Lower lobe of right lung (tissue), 2 donors: ENCODE measurements at regions not wholly inside any gene's neighbourhood (a gene's known extent, or its start where the extent isn't known, plus 50 kb on each side); places are given as distances from the start of the nearest gene placed in this dataset.

ENCODE experiments used
- ATAC-seq, 2 donors: fragments of 200-7000 bp; cut with Tn5 transposase; one replicate each; pipeline ENCODE4 v1.9.1; 2020 to 2022; ENCODE audit warnings: mild to moderate bottlenecking in 2 of 2, moderate library complexity in 2 of 2
- DNase-seq: peaks from one replicate; pipeline ENCODE4 v3.0.0-alpha.2; 2020
- H3K27ac ChIP-seq: fragments of 200-600 bp; one replicate; pipeline ENCODE4 v1.8.0; 2022
- H3K27me3 ChIP-seq: fragments of 200-600 bp; one replicate; pipeline ENCODE4 v1.8.0; 2022; ENCODE audit warnings: low read depth
- H3K36me3 ChIP-seq: fragments of 200-600 bp; one replicate; pipeline ENCODE4 v1.8.0; 2022; ENCODE audit warnings: mild to moderate bottlenecking
- H3K4me1 ChIP-seq: fragments of 200-600 bp; one replicate; pipeline ENCODE4 v1.8.0; 2022
- H3K4me3 ChIP-seq: fragments of 200-600 bp; one replicate; pipeline ENCODE4 v1.8.0; 2022; ENCODE audit warnings: mild to moderate bottlenecking
- H3K9me3 ChIP-seq: fragments of 200-600 bp; one replicate; pipeline ENCODE4 v1.8.0; 2022
- CTCF ChIP-seq: fragments of 200-600 bp; IDR thresholded peaks from one replicate; pipeline ENCODE4 v1.8.0; 2022; ENCODE audit warnings: antibody characterized with exemption, mild to moderate bottlenecking
- intact Hi-C: fragments of 100-400 bp; cut with DNase I; formaldehyde crosslinking; loops from one replicate; pipeline ENCODE4 v1.11.0; 2022
- donor health status: DM: no; HTN: yes; CAD: no; lungs with severe emphysema.

- intact Hi-C loops = no loop called here
- H3K27me3 ChIP-seq = no peaks in the 10 kb centered on the region
- H3K27ac ChIP-seq = no peak overlapping the region
- H3K4me1 ChIP-seq = no peaks in the 10 kb centered on the region
- no peak for TF ChIP-seq CTCF
- no peaks in the 10 kb centered on the region for H3K36me3 ChIP-seq
- no peaks in the 10 kb centered on the region for H3K9me3 ChIP-seq
- no peak for ATAC-seq
- no peak overlapping the region for H3K4me3 ChIP-seq
- no peak for DNase-seq
These were observed 868.3 kb downstream of the STIM2 start for GRCh38 chr4:27728892-27729291.

GRCh38 chr4:27742816-27743215, 882.2 kb downstream of the STIM2 start:
- no peak for DNase-seq
- no peak overlapping the region for H3K4me3 ChIP-seq
- intact Hi-C loops = no loop called here
- no peak overlapping the region for H3K27ac ChIP-seq
- TF ChIP-seq CTCF = no peak
- H3K4me1 ChIP-seq = no peaks in the 10 kb centered on the region
- H3K36me3 ChIP-seq = no peaks in the 10 kb centered on the region
- no peak for ATAC-seq
- H3K9me3 ChIP-seq = no peaks in the 10 kb centered on the region
- H3K27me3 ChIP-seq = no peaks in the 10 kb centered on the region

GRCh38 chr4:27759611-27760575, 899.3 kb downstream of the STIM2 start:
- ATAC-seq (no peak), DNase-seq (no peak)
- intact Hi-C loops = no loop called here

GRCh38 chr4:27763830-27764525, 903.3 kb downstream of the STIM2 start:
- no peaks in the 10 kb centered on the region for H3K27me3 ChIP-seq
- ATAC-seq = no peak

More at GRCh38 chr4:27759611-27760575, 899.3 kb downstream of the STIM2 start:
- Histone ChIP-seq H3K4me3 (no peak overlapping the region), H3K27me3 (no peaks in the 10 kb centered on the region), H3K9me3 (no peaks in the 10 kb centered on the region), H3K36me3 (no peaks in the 10 kb centered on the region), H3K4me1 (no peaks in the 10 kb centered on the region), H3K27ac (no peak overlapping the region)
- no peak for TF ChIP-seq CTCF

GRCh38 chr4:27764526-27764837, 903.8 kb downstream of the STIM2 start:
- no peaks in the 10 kb centered on the region for H3K36me3 ChIP-seq
- no peaks in the 10 kb centered on the region for H3K9me3 ChIP-seq
- no peak for TF ChIP-seq CTCF
- H3K4me1 ChIP-seq = no peaks in the 10 kb centered on the region
- intact Hi-C loops = no loop called here
- no peak overlapping the region for H3K4me3 ChIP-seq
- no peak overlapping the region for H3K27ac ChIP-seq
- ATAC-seq (no peak), DNase-seq (no peak)
- H3K27me3 ChIP-seq = no peaks in the 10 kb centered on the region

More at GRCh38 chr4:27763830-27764525, 903.3 kb downstream of the STIM2 start:
- Histone ChIP-seq H3K9me3 (no peaks in the 10 kb centered on the region), H3K4me3 (no peak overlapping the region), H3K27ac (no peak overlapping the region), H3K36me3 (no peaks in the 10 kb centered on the region), H3K4me1 (no peaks in the 10 kb centered on the region)
- intact Hi-C loops = no loop called here
- TF ChIP-seq CTCF = no peak
- DNase-seq = no peak
